ENCODE measurements at regions not wholly inside any gene's neighbourhood (a gene's known extent, or its start where the extent isn't known, plus 50 kb on each side); places are given as distances from the start of the nearest gene placed in this dataset.

DNA sequence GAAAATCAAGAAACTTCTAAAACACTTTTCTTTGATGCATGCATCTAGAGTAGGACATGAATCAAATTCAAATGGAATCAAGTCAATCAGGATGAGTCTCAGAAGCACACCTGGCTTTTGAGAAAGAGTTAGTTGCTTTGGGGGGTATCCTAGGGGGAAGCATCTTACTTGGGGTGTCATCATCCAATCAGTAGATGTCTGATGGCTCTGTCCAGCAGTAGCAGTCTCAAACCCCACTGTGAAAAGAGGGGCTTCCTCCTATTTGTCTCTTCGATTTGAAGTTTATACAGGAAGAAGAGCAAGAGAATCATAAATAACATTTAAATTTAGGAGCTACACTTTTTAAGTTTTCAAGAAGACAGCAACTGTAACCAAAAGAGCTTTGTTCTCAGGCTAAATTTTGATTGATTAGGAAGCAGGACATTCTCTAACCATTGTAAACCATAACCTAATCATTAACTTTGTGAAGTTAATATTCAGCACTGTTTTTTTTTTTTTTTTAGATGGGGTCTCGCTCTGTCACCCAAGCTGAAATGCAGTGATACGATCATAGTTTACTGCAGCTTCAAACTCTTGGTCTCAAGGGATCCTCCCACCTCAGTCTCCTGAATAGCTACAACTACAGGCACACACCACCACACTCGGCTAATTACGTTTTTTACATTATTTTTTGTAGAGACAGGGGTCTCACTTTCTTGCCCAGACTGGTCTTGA is 614.7 kb downstream of the CSNK1G3 start:
- Histone ChIP-seq H3K36me3 (ENCODE audit: control insufficient read depth in 1 of 2, insufficient read depth in 2 of 2, low read length in 1 of 2) (no peaks in the 10 kb centered on the region), H3K4me3 (ENCODE audit: low read length in 2 of 2) (no peak overlapping the region), H3K4me1 (ENCODE audit: control insufficient read depth in 1 of 2, insufficient read depth in 2 of 2, low read length in 2 of 2) (no peaks in the 10 kb centered on the region), H3K27ac (ENCODE audit: low read depth in 1 of 2, low read length in 2 of 2) (no peak overlapping the region), H3K27me3 (ENCODE audit: control insufficient read depth in 1 of 2, insufficient read depth in 2 of 2, low read length in 1 of 2) (no peaks in the 10 kb centered on the region), H3K9me3 (ENCODE audit: control insufficient read depth, low read length) (no peaks in the 10 kb centered on the region)
- WGBS, 2 donors = 96 to 99% methylated on average over 5 of the region's 5 CpGs
- intact Hi-C loops (cut with DNase I) = no loop called here
- ATAC-seq (ENCODE audit: low FRiP score) (no peak), DNase-seq (no peak)

DNA sequence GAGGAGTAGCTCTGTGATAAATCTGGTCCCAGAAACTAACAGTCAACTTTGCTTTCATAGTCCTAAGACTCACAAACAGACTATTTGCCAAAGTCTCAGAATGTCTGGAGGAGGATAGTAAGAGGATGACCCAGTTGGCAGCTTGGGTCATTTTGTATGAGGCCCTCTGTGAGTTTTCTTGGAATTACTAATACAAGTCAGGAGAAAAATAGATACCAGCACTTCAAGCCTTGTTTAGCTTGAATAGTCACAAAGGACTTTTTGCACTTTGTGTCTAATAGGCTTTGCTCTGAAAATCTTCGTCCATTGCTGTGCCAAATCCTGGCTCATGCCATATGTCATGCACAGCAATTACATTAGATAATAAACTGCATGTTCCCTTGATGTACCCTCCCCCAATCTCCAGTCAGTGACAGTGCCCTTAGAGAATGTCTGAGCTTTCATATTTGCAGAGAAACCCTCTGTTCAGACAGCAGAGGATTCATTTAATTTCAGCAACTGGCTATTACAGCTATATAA is 612.8 kb downstream of the CSNK1G3 start:
- Histone ChIP-seq H3K36me3 (ENCODE audit: control insufficient read depth in 1 of 2, insufficient read depth in 2 of 2, low read length in 1 of 2) (no peaks in the 10 kb centered on the region), H3K9me3 (ENCODE audit: control insufficient read depth, low read length) (no peaks in the 10 kb centered on the region), H3K27me3 (ENCODE audit: control insufficient read depth in 1 of 2, insufficient read depth in 2 of 2, low read length in 1 of 2) (no peaks in the 10 kb centered on the region), H3K27ac (ENCODE audit: low read depth in 1 of 2, low read length in 2 of 2) (no peak overlapping the region), H3K4me1 (ENCODE audit: control insufficient read depth in 1 of 2, insufficient read depth in 2 of 2, low read length in 2 of 2) (no peaks in the 10 kb centered on the region), H3K4me3 (ENCODE audit: low read length in 2 of 2) (no peak overlapping the region)
- intact Hi-C loops (cut with DNase I) = no loop called here
- whole genome bisulfite sequencing, 2 donors = 75 to 90% methylated on average over 1 of the region's 1 CpG
- DNase-seq (no peak), ATAC-seq (ENCODE audit: low FRiP score) (no peak)

DNA sequence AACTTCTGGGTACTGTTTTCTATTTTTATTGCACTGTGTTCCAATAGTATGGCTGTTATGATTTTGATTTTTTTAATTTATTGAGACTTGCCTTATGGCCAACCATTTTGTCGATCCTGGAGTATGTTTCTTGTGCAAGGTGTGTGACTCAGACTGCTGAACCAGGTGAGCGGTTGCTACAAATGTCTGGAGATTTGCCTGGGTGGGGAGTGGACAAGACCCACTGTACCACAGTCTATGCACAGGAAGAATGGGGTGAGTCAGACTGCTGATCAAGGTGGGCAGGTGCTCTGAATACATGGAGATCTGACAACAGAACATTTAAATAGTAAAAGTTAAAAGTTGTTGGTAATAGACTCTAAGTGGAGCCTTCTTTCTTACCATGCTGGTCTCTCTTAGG is 609.2 kb downstream of the CSNK1G3 start:
- ATAC-seq (ENCODE audit: low FRiP score) (no peak), DNase-seq (no peak)
- intact Hi-C loops (cut with DNase I) = no loop called here
- no peak overlapping the region for H3K27ac ChIP-seq (ENCODE audit: low read depth in 1 of 2, low read length in 2 of 2)
- no peaks in the 10 kb centered on the region for H3K9me3 ChIP-seq (ENCODE audit: control insufficient read depth, low read length)
- H3K36me3 ChIP-seq (ENCODE audit: control insufficient read depth in 1 of 2, insufficient read depth in 2 of 2, low read length in 1 of 2) = no peaks in the 10 kb centered on the region
- H3K27me3 ChIP-seq (ENCODE audit: control insufficient read depth in 1 of 2, insufficient read depth in 2 of 2, low read length in 1 of 2) = no peaks in the 10 kb centered on the region
- 97% methylated on average over 2 of the region's 2 CpGs for WGBS, 2 donors
- H3K4me3 ChIP-seq (ENCODE audit: low read length in 2 of 2) = no peak overlapping the region
- H3K4me1 ChIP-seq (ENCODE audit: control insufficient read depth in 1 of 2, insufficient read depth in 2 of 2, low read length in 2 of 2) = no peaks in the 10 kb centered on the region

DNA sequence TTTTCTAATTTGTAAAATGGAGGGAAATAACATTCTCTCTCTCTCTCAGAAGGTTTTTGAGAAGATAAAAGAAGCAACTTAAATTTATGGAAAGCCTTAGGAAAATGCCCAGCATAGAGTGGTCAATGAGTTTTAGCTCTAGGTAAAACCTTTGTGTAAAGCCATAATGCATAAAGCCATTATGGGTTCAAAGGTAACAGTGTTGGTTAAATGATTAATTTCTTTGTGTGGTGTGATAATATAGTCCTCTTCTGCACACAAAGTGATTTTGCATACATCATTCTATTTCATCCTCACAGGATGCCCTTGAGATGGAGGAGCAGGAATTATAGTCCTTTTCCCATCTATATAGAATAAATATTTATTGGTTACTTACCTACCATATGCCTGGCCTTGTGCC is 602.9 kb downstream of the CSNK1G3 start:
- Histone ChIP-seq H3K4me1 (ENCODE audit: control insufficient read depth in 1 of 2, insufficient read depth in 2 of 2, low read length in 2 of 2) (no peaks in the 10 kb centered on the region), H3K36me3 (ENCODE audit: control insufficient read depth in 1 of 2, insufficient read depth in 2 of 2, low read length in 1 of 2) (no peaks in the 10 kb centered on the region), H3K27ac (ENCODE audit: low read depth in 1 of 2, low read length in 2 of 2) (no peak overlapping the region), H3K4me3 (ENCODE audit: low read length in 2 of 2) (no peak overlapping the region), H3K27me3 (ENCODE audit: control insufficient read depth in 1 of 2, insufficient read depth in 2 of 2, low read length in 1 of 2) (peaks cover 0 to 2% of the 10 kb centered on the region in 2 donors), H3K9me3 (ENCODE audit: control insufficient read depth, low read length) (no peaks in the 10 kb centered on the region)
- ATAC-seq (ENCODE audit: low FRiP score) (no peak), DNase-seq (no peak)
- intact Hi-C loops (cut with DNase I) = no loop called here

DNA sequence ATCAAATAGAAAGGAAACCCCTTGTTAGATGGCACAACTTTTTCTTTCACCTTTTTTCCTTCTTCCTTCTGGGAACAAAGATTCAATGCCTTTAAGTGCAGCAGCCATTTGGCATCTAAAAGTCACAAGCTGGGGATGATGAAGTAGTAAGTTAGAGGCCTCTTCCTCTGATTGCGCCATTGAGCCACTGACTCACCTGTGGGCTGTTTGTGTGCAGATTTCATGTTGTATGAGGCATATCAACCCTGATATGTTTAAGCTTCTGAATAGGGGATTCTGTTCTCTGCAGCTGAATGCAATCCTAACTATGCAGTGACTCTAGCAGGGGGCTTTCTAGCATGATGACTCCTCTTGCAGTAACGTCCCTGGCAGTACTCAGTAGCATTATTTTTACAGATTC is 599.9 kb downstream of the CSNK1G3 start:
- no peak for ATAC-seq (ENCODE audit: low FRiP score)
- Histone ChIP-seq H3K36me3 (ENCODE audit: control insufficient read depth in 1 of 2, insufficient read depth in 2 of 2, low read length in 1 of 2) (no peaks in the 10 kb centered on the region), H3K4me1 (ENCODE audit: control insufficient read depth in 1 of 2, insufficient read depth in 2 of 2, low read length in 2 of 2) (no peaks in the 10 kb centered on the region), H3K27ac (ENCODE audit: low read depth in 1 of 2, low read length in 2 of 2) (no peak overlapping the region), H3K27me3 (ENCODE audit: control insufficient read depth in 1 of 2, insufficient read depth in 2 of 2, low read length in 1 of 2) (peaks cover 0 to 2% of the 10 kb centered on the region in 2 donors), H3K4me3 (ENCODE audit: low read length in 2 of 2) (no peak overlapping the region), H3K9me3 (ENCODE audit: control insufficient read depth, low read length) (no peaks in the 10 kb centered on the region)
- intact Hi-C loops (cut with DNase I) = no loop called here
- WGBS, 2 donors = 85 to 91% methylated on average over 2 of the region's 2 CpGs
- no peak for DNase-seq

DNA sequence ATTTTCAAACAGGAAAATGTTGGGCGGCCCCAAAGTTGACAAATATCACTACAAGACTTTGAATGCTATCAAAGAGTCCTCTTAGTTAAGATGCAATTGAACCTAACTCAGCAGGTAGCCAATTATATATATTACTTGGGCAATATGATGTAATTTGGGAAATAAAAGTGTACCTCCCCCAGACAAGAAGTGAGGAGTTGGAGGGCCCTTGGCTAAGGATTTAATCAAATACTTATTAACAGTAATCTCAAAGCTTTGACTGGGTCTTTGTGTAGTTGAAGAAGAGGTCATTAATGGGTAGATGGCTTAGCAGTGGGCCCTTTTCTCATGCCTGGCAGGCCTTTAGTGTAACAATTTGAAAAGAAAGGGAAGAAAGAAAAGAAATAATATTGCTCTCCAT is 599.0 kb downstream of the CSNK1G3 start:
- Histone ChIP-seq H3K4me3 (ENCODE audit: low read length in 2 of 2) (no peak overlapping the region), H3K36me3 (ENCODE audit: control insufficient read depth in 1 of 2, insufficient read depth in 2 of 2, low read length in 1 of 2) (no peaks in the 10 kb centered on the region), H3K4me1 (ENCODE audit: control insufficient read depth in 1 of 2, insufficient read depth in 2 of 2, low read length in 2 of 2) (no peaks in the 10 kb centered on the region), H3K9me3 (ENCODE audit: control insufficient read depth, low read length) (no peaks in the 10 kb centered on the region), H3K27ac (ENCODE audit: low read depth in 1 of 2, low read length in 2 of 2) (no peak overlapping the region), H3K27me3 (ENCODE audit: control insufficient read depth in 1 of 2, insufficient read depth in 2 of 2, low read length in 1 of 2) (peaks cover 0 to 2% of the 10 kb centered on the region in 2 donors)
- intact Hi-C loops (cut with DNase I) = no loop called here
- ATAC-seq (ENCODE audit: low FRiP score) (no peak), DNase-seq (no peak)
- WGBS, 2 donors = 98 to 100% methylated on average over 1 of the region's 1 CpG

DNA sequence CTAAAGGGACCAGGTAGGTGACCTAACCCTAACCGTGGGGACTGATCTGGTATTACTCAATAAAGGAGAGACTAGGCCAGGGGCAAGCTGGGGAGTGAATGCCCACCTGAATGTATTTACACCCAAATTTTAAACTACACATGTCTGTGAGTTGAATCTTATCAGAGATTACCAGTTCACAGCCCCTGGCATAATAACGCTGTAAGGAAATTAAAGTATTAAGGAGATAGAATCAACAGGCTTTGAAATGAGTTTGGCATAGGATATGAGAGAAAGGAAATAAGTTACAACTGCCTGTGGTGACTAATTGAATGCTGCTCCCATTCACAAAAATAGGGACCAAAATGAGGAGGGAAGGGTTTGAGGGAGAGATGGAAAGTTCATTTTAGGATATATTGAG is 593.3 kb downstream of the CSNK1G3 start:
- 89 to 91% methylated on average over 2 of the region's 2 CpGs for WGBS, 2 donors
- no peak overlapping the region for H3K27ac ChIP-seq (ENCODE audit: low read depth in 1 of 2, low read length in 2 of 2)
- H3K9me3 ChIP-seq (ENCODE audit: control insufficient read depth, low read length) = no peaks in the 10 kb centered on the region
- intact Hi-C loops (cut with DNase I) = no loop called here
- DNase-seq = no peak
- no peaks in the 10 kb centered on the region for H3K36me3 ChIP-seq (ENCODE audit: control insufficient read depth in 1 of 2, insufficient read depth in 2 of 2, low read length in 1 of 2)
- H3K4me3 ChIP-seq (ENCODE audit: low read length in 2 of 2) = no peak overlapping the region
- no peaks in the 10 kb centered on the region for H3K27me3 ChIP-seq (ENCODE audit: control insufficient read depth in 1 of 2, insufficient read depth in 2 of 2, low read length in 1 of 2)
- H3K4me1 ChIP-seq (ENCODE audit: control insufficient read depth in 1 of 2, insufficient read depth in 2 of 2, low read length in 2 of 2) = no peaks in the 10 kb centered on the region
- no peak for ATAC-seq (ENCODE audit: low FRiP score)

DNA sequence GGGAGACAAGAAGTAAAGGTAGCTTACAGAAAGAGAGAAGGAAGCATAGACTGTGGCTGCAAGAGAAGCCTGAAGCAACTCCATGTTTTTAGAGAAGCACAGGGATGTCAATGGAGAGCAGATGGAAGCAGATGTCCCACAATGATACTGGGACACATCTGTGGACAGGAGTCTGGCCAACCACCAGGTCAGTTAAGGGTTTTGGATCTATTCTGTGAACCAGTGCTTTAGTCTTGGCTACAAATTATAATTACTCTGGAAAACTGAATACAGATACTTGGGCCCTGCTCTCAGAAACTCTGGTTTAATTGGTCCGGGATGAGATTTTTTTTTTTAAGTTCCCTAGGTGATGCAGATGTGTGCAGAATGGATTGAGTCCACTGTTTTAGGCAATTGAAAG is 592.8 kb downstream of the CSNK1G3 start:
- WGBS, 2 donors = 90 to 91% methylated on average over 1 of the region's 1 CpG
- Histone ChIP-seq H3K4me1 (ENCODE audit: control insufficient read depth in 1 of 2, insufficient read depth in 2 of 2, low read length in 2 of 2) (no peaks in the 10 kb centered on the region), H3K27me3 (ENCODE audit: control insufficient read depth in 1 of 2, insufficient read depth in 2 of 2, low read length in 1 of 2) (no peaks in the 10 kb centered on the region), H3K27ac (ENCODE audit: low read depth in 1 of 2, low read length in 2 of 2) (no peak overlapping the region), H3K36me3 (ENCODE audit: control insufficient read depth in 1 of 2, insufficient read depth in 2 of 2, low read length in 1 of 2) (no peaks in the 10 kb centered on the region), H3K9me3 (ENCODE audit: control insufficient read depth, low read length) (no peaks in the 10 kb centered on the region), H3K4me3 (ENCODE audit: low read length in 2 of 2) (no peak overlapping the region)
- intact Hi-C loops (cut with DNase I) = no loop called here
- DNase-seq (no peak), ATAC-seq (ENCODE audit: low FRiP score) (no peak)

DNA sequence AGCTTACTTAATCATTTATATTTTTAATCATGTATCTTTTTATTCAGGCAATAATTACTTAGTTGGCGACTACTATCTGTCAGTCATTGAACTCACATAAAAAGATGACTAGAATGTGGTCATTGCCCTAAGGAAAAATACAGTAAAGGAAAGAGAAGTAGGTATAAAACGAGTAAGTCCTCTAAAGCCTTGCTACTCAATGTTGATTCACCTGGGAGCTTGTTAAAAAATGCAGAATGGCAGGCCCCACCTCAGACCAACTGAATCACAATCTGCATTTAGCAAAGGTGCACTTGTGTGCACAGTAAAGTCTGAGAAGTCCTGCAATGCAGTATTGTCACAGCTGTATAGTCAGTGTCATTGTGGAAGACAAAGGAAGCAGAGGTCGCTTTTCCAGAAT is 592.4 kb downstream of the CSNK1G3 start:
- ATAC-seq (ENCODE audit: low FRiP score) = no peak
- Histone ChIP-seq H3K36me3 (ENCODE audit: control insufficient read depth in 1 of 2, insufficient read depth in 2 of 2, low read length in 1 of 2) (no peaks in the 10 kb centered on the region), H3K27me3 (ENCODE audit: control insufficient read depth in 1 of 2, insufficient read depth in 2 of 2, low read length in 1 of 2) (no peaks in the 10 kb centered on the region), H3K27ac (ENCODE audit: low read depth in 1 of 2, low read length in 2 of 2) (no peak overlapping the region), H3K4me1 (ENCODE audit: control insufficient read depth in 1 of 2, insufficient read depth in 2 of 2, low read length in 2 of 2) (no peaks in the 10 kb centered on the region), H3K4me3 (ENCODE audit: low read length in 2 of 2) (no peak overlapping the region), H3K9me3 (ENCODE audit: control insufficient read depth, low read length) (no peaks in the 10 kb centered on the region)
- intact Hi-C loops (cut with DNase I) = no loop called here
- no peak for DNase-seq
- WGBS, 2 donors = 86 to 89% methylated on average over 3 of the region's 3 CpGs
